ENCODE measurements at regions not wholly inside any gene's neighbourhood (a gene's known extent, or its start where the extent isn't known, plus 50 kb on each side); places are given as distances from the start of the nearest gene placed in this dataset.

GRCh38 chr5:62065050-62065449, 241.0 kb upstream of the KIF2A start:
- Histone ChIP-seq H3K27me3 (no peaks in the 10 kb centered on the region), H3K4me3 (no peak overlapping the region), H3K9me3 (no peaks in the 10 kb centered on the region), H3K4me1 (no peaks in the 10 kb centered on the region), H3K36me3 (no peaks in the 10 kb centered on the region), H3K27ac (no peak overlapping the region)
- no peak for DNase-seq (ENCODE audit: low spot score)
- TF ChIP-seq CTCF (IDR thresholded peaks at IDR 0.05), result no peak

- H3K27me3 ChIP-seq, result no peaks in the 10 kb centered on the region
- no peaks in the 10 kb centered on the region for H3K36me3 ChIP-seq
- H3K27ac ChIP-seq, result no peak overlapping the region
- no peak overlapping the region for H3K4me3 ChIP-seq
- no peaks in the 10 kb centered on the region for H3K4me1 ChIP-seq
- DNase-seq (ENCODE audit: low spot score), result no peak
- TF ChIP-seq CTCF (IDR thresholded peaks at IDR 0.05), result no peak
- no peaks in the 10 kb centered on the region for H3K9me3 ChIP-seq
These were observed 239.2 kb upstream of the KIF2A start for GRCh38 chr5:62066761-62067277.

- Histone ChIP-seq H3K4me3 (no peak overlapping the region), H3K36me3 (no peaks in the 10 kb centered on the region), H3K4me1 (no peaks in the 10 kb centered on the region), H3K9me3 (no peaks in the 10 kb centered on the region), H3K27ac (no peak overlapping the region), H3K27me3 (no peaks in the 10 kb centered on the region)
- DNase-seq (ENCODE audit: low spot score), result no peak
- TF ChIP-seq CTCF (IDR thresholded peaks at IDR 0.05), result no peak
These were observed 237.5 kb upstream of the KIF2A start for GRCh38 chr5:62068554-62068953.

- H3K27ac ChIP-seq, result no peak overlapping the region
- no peak overlapping the region for H3K4me3 ChIP-seq
- H3K9me3 ChIP-seq, result no peaks in the 10 kb centered on the region
- H3K27me3 ChIP-seq, result no peaks in the 10 kb centered on the region
- H3K4me1 ChIP-seq, result no peaks in the 10 kb centered on the region
- TF ChIP-seq CTCF (IDR thresholded peaks at IDR 0.05), result no peak
- H3K36me3 ChIP-seq, result no peaks in the 10 kb centered on the region
- DNase-seq (ENCODE audit: low spot score), result no peak
These were observed 228.6 kb upstream of the KIF2A start for GRCh38 chr5:62077387-62077786.

- Histone ChIP-seq H3K4me1 (no peaks in the 10 kb centered on the region), H3K4me3 (no peak overlapping the region), H3K27ac (no peak overlapping the region), H3K36me3 (no peaks in the 10 kb centered on the region), H3K27me3 (no peaks in the 10 kb centered on the region), H3K9me3 (no peaks in the 10 kb centered on the region)
- no peak for TF ChIP-seq CTCF (IDR thresholded peaks at IDR 0.05)
- DNase-seq (ENCODE audit: low spot score), result no peak
These were observed 228.0 kb upstream of the KIF2A start for GRCh38 chr5:62077823-62078550.

- no peak for DNase-seq (ENCODE audit: low spot score)
- no peak for TF ChIP-seq CTCF (IDR thresholded peaks at IDR 0.05)
- no peak overlapping the region for H3K4me3 ChIP-seq
- H3K36me3 ChIP-seq, result no peaks in the 10 kb centered on the region
- H3K27ac ChIP-seq, result no peak overlapping the region
- no peaks in the 10 kb centered on the region for H3K4me1 ChIP-seq
- no peaks in the 10 kb centered on the region for H3K9me3 ChIP-seq
- no peaks in the 10 kb centered on the region for H3K27me3 ChIP-seq
These were observed 223.6 kb upstream of the KIF2A start for GRCh38 chr5:62082370-62082801.
